SK-N-SH treated with all-trans-retinoic acid at 6 μM for 48 hours (cell line): ENCODE measurements at regions not wholly inside any gene's neighbourhood (a gene's known extent, or its start where the extent isn't known, plus 50 kb on each side); places are given as distances from the start of the nearest gene placed in this dataset.

Experiments
- CREB5 ChIP-seq: fragments of 250-450 bp; sonication (Bioruptor Pico); IDR thresholded peaks from 2 replicates; pipeline ENCODE4 v1.5.1; 2020; ENCODE audit warnings: low read depth, mild to moderate bottlenecking, moderate library complexity
- CSDC2 ChIP-seq: fragments of 250-450 bp; sonication (Bioruptor Pico); IDR thresholded peaks from 2 replicates; pipeline ENCODE4 v1.5.0; 2020; ENCODE audit warnings: mild to moderate bottlenecking, moderate library complexity
- CSRNP3 ChIP-seq: fragments of 250-450 bp; sonication (Bioruptor Pico); IDR thresholded peaks from 2 replicates; pipeline ENCODE4 v1.5.1; 2021; ENCODE audit warnings: mild to moderate bottlenecking, moderate library complexity
- ISL1 ChIP-seq: fragments of 250-450 bp; sonication (Bioruptor Pico); IDR thresholded peaks from 2 replicates; pipeline ENCODE4 v2.1.2; 2022; ENCODE audit warnings: mild to moderate bottlenecking, moderate library complexity
- POU6F1 ChIP-seq: fragments of 250-450 bp; sonication (Bioruptor Pico); IDR thresholded peaks from 2 replicates; pipeline ENCODE4 v1.8.0; 2021; ENCODE audit warnings: low read depth, mild to moderate bottlenecking, moderate library complexity, borderline replicate concordance
- RARB ChIP-seq: fragments of 250-450 bp; sonication (Bioruptor Pico); IDR thresholded peaks from 2 replicates; pipeline ENCODE4 v1.8.0; 2021; ENCODE audit warnings: mild to moderate bottlenecking, moderate library complexity
- SNAI2 ChIP-seq: fragments of 250-450 bp; sonication (Bioruptor Pico); IDR thresholded peaks from 2 replicates; pipeline ENCODE4 v1.5.0; 2020; ENCODE audit warnings: mild to moderate bottlenecking, moderate library complexity
- TCF4 ChIP-seq: fragments of 250-450 bp; sonication (Bioruptor Pico); IDR thresholded peaks from 2 replicates; pipeline ENCODE4 v1.8.0; 2021; ENCODE audit warnings: mild to moderate bottlenecking, moderate library complexity, borderline replicate concordance
- ZFP3 ChIP-seq: fragments of 250-450 bp; sonication (Bioruptor Pico); IDR thresholded peaks from 2 replicates; pipeline ENCODE4 v1.5.0; 2020; ENCODE audit warnings: mild to moderate bottlenecking, moderate library complexity
- ZFP30 ChIP-seq: fragments of 450-650 bp; formaldehyde crosslinking; IDR thresholded peaks from 2 replicates; pipeline ENCODE4 v1.5.0; 2022; ENCODE audit warnings: mild to moderate bottlenecking, moderate library complexity

- no peak for TF ChIP-seq TCF4 (CRISPR knock-in tag)
- no peak for TF ChIP-seq POU6F1 (CRISPR knock-in tag)
- no peak for TF ChIP-seq RARB
- TF ChIP-seq SNAI2 (CRISPR knock-in tag), result no peak
- no peak for TF ChIP-seq ISL1
- TF ChIP-seq ZFP30 (CRISPR knock-in tag), result no peak
- no peak for TF ChIP-seq CSDC2 (CRISPR knock-in tag)
- no peak for TF ChIP-seq ZFP3
- no peak for TF ChIP-seq CREB5 (CRISPR knock-in tag)
- TF ChIP-seq CSRNP3 (CRISPR knock-in tag), result no peak
These were observed 137.2 kb upstream of the MAP1LC3B2 start for GRCh38 chr12:116421785-116422538.
